ENCODE measurements at regions not wholly inside any gene's neighbourhood (a gene's known extent, or its start where the extent isn't known, plus 50 kb on each side); places are given as distances from the start of the nearest gene placed in this dataset.
A peak's percentile ranks its signal among the peaks of the same experiment; 100 is the strongest.

- H3K4me3 Mint-ChIP-seq, result no peak overlapping the region
- no peaks in the 10 kb centered on the region for H3K27me3 Mint-ChIP-seq
- H3K9me3 Mint-ChIP-seq, result no peaks in the 10 kb centered on the region
- no peak overlapping the region for H3K27ac Mint-ChIP-seq
- no peaks in the 10 kb centered on the region for H3K36me3 Mint-ChIP-seq (ENCODE audit: low read depth)
- no peak for ATAC-seq
- DNase-seq, result no peak
- no peaks in the 10 kb centered on the region for H3K4me1 Mint-ChIP-seq
Measured at GRCh38 chr4:84032372-84032771, 466.7 kb downstream of the NKX6-1 start.

GRCh38 chr4:84031401-84031800, 467.7 kb downstream of the NKX6-1 start:
- Mint-ChIP-seq H3K36me3 (ENCODE audit: low read depth) (no peaks in the 10 kb centered on the region), H3K4me1 (no peaks in the 10 kb centered on the region), H3K4me3 (no peak overlapping the region), H3K27ac (no peak overlapping the region), H3K9me3 (no peaks in the 10 kb centered on the region), H3K27me3 (no peaks in the 10 kb centered on the region)
- DNase-seq (no peak), ATAC-seq (no peak)

- Mint-ChIP-seq H3K9me3 (no peaks in the 10 kb centered on the region), H3K4me3 (no peak overlapping the region), H3K36me3 (ENCODE audit: low read depth) (no peaks in the 10 kb centered on the region), H3K4me1 (no peaks in the 10 kb centered on the region), H3K27ac (no peak overlapping the region), H3K27me3 (no peaks in the 10 kb centered on the region)
- peak; percentile 24 for ATAC-seq
- DNase-seq, result no peak
Measured at GRCh38 chr4:84028340-84028739, 470.8 kb downstream of the NKX6-1 start.

- no peak for DNase-seq
- H3K36me3 Mint-ChIP-seq (ENCODE audit: low read depth), result no peaks in the 10 kb centered on the region
- H3K27ac Mint-ChIP-seq, result no peak overlapping the region
- no peaks in the 10 kb centered on the region for H3K27me3 Mint-ChIP-seq
- no peaks in the 10 kb centered on the region for H3K4me1 Mint-ChIP-seq
- no peak for ATAC-seq
- no peaks in the 10 kb centered on the region for H3K9me3 Mint-ChIP-seq
- H3K4me3 Mint-ChIP-seq, result no peak overlapping the region
Measured at GRCh38 chr4:84024405-84024804, 474.7 kb downstream of the NKX6-1 start.

GRCh38 chr4:84022564-84022963, 476.5 kb downstream of the NKX6-1 start:
- ATAC-seq, result no peak

GRCh38 chr4:84019626-84020025, 479.5 kb downstream of the NKX6-1 start:
- Mint-ChIP-seq H3K4me3 (no peak overlapping the region), H3K36me3 (ENCODE audit: low read depth) (no peaks in the 10 kb centered on the region), H3K27ac (no peak overlapping the region), H3K4me1 (no peaks in the 10 kb centered on the region), H3K27me3 (peaks cover 3% of the 10 kb centered on the region), H3K9me3 (peaks cover 4% of the 10 kb centered on the region)
- no peak for ATAC-seq
- DNase-seq, result no peak

More at GRCh38 chr4:84022564-84022963, 476.5 kb downstream of the NKX6-1 start:
- no peak overlapping the region for H3K4me3 Mint-ChIP-seq
- no peak for DNase-seq
- no peaks in the 10 kb centered on the region for H3K36me3 Mint-ChIP-seq (ENCODE audit: low read depth)
- H3K27ac Mint-ChIP-seq, result no peak overlapping the region
- peaks cover 4% of the 10 kb centered on the region for H3K9me3 Mint-ChIP-seq
- H3K27me3 Mint-ChIP-seq, result peaks cover 3% of the 10 kb centered on the region
- no peaks in the 10 kb centered on the region for H3K4me1 Mint-ChIP-seq

- Mint-ChIP-seq H3K4me3 (no peak overlapping the region), H3K9me3 (peaks cover 9% of the 10 kb centered on the region), H3K4me1 (no peaks in the 10 kb centered on the region), H3K36me3 (ENCODE audit: low read depth) (no peaks in the 10 kb centered on the region), H3K27me3 (no peaks in the 10 kb centered on the region), H3K27ac (no peak overlapping the region)
- DNase-seq, result no peak
- no peak for ATAC-seq
Measured at GRCh38 chr4:84003046-84003445, 467.1 kb downstream of the GPAT3 start.

GRCh38 chr4:84001876-84002569, 466.1 kb downstream of the GPAT3 start:
- Mint-ChIP-seq H3K27me3 (peaks cover 2% of the 10 kb centered on the region), H3K36me3 (ENCODE audit: low read depth) (no peaks in the 10 kb centered on the region), H3K4me1 (no peaks in the 10 kb centered on the region), H3K4me3 (no peak overlapping the region), H3K27ac (no peak overlapping the region), H3K9me3 (peaks cover 9% of the 10 kb centered on the region)
- no peak for DNase-seq
- ATAC-seq, result no peak

GRCh38 chr4:83996254-83996653, 460.3 kb downstream of the GPAT3 start:
- Mint-ChIP-seq H3K27me3 (peaks cover 2% of the 10 kb centered on the region), H3K9me3 (peaks cover 4% of the 10 kb centered on the region), H3K4me3 (no peak overlapping the region), H3K27ac (no peak overlapping the region), H3K36me3 (ENCODE audit: low read depth) (no peaks in the 10 kb centered on the region), H3K4me1 (no peaks in the 10 kb centered on the region)
- ATAC-seq, result no peak
- DNase-seq, result no peak

GRCh38 chr4:83993774-83994173, 457.9 kb downstream of the GPAT3 start:
- Mint-ChIP-seq H3K27ac (no peak overlapping the region), H3K4me1 (no peaks in the 10 kb centered on the region), H3K4me3 (no peak overlapping the region), H3K9me3 (peaks cover 4% of the 10 kb centered on the region), H3K36me3 (ENCODE audit: low read depth) (no peaks in the 10 kb centered on the region), H3K27me3 (peaks cover 2% of the 10 kb centered on the region)
- DNase-seq, result no peak
- ATAC-seq, result no peak

- ATAC-seq (no peak), DNase-seq (no peak)
- Mint-ChIP-seq H3K9me3 (no peaks in the 10 kb centered on the region), H3K4me1 (no peaks in the 10 kb centered on the region), H3K4me3 (no peak overlapping the region), H3K36me3 (ENCODE audit: low read depth) (no peaks in the 10 kb centered on the region), H3K27ac (no peak overlapping the region), H3K27me3 (no peaks in the 10 kb centered on the region)
Measured at GRCh38 chr4:83989835-83990234, 453.9 kb downstream of the GPAT3 start.

- ATAC-seq, result no peak
- Mint-ChIP-seq H3K9me3 (no peaks in the 10 kb centered on the region), H3K4me1 (no peaks in the 10 kb centered on the region), H3K36me3 (ENCODE audit: low read depth) (no peaks in the 10 kb centered on the region), H3K27me3 (no peaks in the 10 kb centered on the region), H3K27ac (no peak overlapping the region), H3K4me3 (no peak overlapping the region)
- DNase-seq, result no peak
Measured at GRCh38 chr4:83981156-83981555, 445.2 kb downstream of the GPAT3 start.

GRCh38 chr4:83979773-83980172, 443.9 kb downstream of the GPAT3 start:
- no peak for ATAC-seq
- H3K4me3 Mint-ChIP-seq, result no peak overlapping the region
- H3K27me3 Mint-ChIP-seq, result no peaks in the 10 kb centered on the region

GRCh38 chr4:83974111-83974780, 438.3 kb downstream of the GPAT3 start:
- DNase-seq, result no peak
- Mint-ChIP-seq H3K27ac (no peak overlapping the region), H3K36me3 (ENCODE audit: low read depth) (no peaks in the 10 kb centered on the region), H3K4me3 (no peak overlapping the region), H3K4me1 (no peaks in the 10 kb centered on the region), H3K27me3 (no peaks in the 10 kb centered on the region), H3K9me3 (no peaks in the 10 kb centered on the region)
- no peak for ATAC-seq

More at GRCh38 chr4:83979773-83980172, 443.9 kb downstream of the GPAT3 start:
- Mint-ChIP-seq H3K27ac (no peak overlapping the region), H3K9me3 (no peaks in the 10 kb centered on the region), H3K4me1 (no peaks in the 10 kb centered on the region), H3K36me3 (ENCODE audit: low read depth) (no peaks in the 10 kb centered on the region)
- DNase-seq, result no peak

GRCh38 chr4:83964996-83965541, 429.2 kb downstream of the GPAT3 start:
- no peak for DNase-seq
- H3K27me3 Mint-ChIP-seq, result no peaks in the 10 kb centered on the region
- H3K4me1 Mint-ChIP-seq, result no peaks in the 10 kb centered on the region
- H3K36me3 Mint-ChIP-seq (ENCODE audit: low read depth), result no peaks in the 10 kb centered on the region
- H3K27ac Mint-ChIP-seq, result no peak overlapping the region
- no peak overlapping the region for H3K4me3 Mint-ChIP-seq
- ATAC-seq, result no peak
- H3K9me3 Mint-ChIP-seq, result peaks cover 3% of the 10 kb centered on the region

All from activated naive CD8-positive, alpha-beta T cell treated with anti-CD3 and anti-CD28 coated beads, Interleukin-2, amount 50 U/mL, for 24 hours (primary cell).